Epithelial cell of proximal tubule (primary cell): ENCODE measurements at regions not wholly inside any gene's neighbourhood (a gene's known extent, or its start where the extent isn't known, plus 50 kb on each side); places are given as distances from the start of the nearest gene placed in this dataset.

Experiments used
- DNase-seq: peaks from one replicate; pipeline ENCODE4 v3.0.0-alpha.2; 2011; ENCODE audit warnings: low read depth
- H3K4me3 ChIP-seq: 2 replicates; pipeline ENCODE4 v1.5.1; 2011; ENCODE audit warnings: low read depth, mild to moderate bottlenecking, low read length
- TF ChIP-seq, protein P1 (sequence below): conservative IDR thresholded peaks from 2 replicates; pipeline ENCODE4 v1.5.1; 2012; ENCODE audit warnings: low read depth, mild to moderate bottlenecking, low read length

DNA sequence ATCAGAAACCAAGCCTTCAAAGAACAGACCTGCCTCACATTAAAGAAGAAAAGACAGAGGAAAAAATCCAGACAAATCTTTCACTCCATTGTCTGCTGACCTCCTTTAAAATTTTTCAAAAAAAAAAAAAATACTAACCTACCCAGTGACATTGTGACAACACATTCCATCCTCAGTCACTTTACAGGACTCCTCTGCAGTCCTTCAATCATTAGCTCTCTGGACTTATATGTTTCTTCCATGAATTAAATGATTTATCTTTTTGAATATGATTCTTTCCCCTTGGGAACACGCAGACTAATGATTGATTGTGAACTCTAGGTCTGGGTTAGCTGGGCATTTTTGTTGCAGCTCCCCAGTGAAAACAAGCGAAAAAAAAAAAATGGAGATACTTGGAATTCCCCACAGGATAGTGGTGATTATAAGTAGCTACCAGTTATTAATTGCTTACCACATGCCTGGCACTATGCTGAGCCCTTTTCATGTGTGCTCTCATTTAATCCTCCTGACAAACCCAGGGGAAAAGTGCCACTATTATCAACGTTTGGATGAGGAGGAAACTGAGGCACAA, 261.3 kb upstream of the NCKAP5 start:
- no peak overlapping the region for H3K4me3 ChIP-seq
- no peak for DNase-seq
- TF ChIP-seq, protein P1, sequence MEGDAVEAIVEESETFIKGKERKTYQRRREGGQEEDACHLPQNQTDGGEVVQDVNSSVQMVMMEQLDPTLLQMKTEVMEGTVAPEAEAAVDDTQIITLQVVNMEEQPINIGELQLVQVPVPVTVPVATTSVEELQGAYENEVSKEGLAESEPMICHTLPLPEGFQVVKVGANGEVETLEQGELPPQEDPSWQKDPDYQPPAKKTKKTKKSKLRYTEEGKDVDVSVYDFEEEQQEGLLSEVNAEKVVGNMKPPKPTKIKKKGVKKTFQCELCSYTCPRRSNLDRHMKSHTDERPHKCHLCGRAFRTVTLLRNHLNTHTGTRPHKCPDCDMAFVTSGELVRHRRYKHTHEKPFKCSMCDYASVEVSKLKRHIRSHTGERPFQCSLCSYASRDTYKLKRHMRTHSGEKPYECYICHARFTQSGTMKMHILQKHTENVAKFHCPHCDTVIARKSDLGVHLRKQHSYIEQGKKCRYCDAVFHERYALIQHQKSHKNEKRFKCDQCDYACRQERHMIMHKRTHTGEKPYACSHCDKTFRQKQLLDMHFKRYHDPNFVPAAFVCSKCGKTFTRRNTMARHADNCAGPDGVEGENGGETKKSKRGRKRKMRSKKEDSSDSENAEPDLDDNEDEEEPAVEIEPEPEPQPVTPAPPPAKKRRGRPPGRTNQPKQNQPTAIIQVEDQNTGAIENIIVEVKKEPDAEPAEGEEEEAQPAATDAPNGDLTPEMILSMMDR: no peak

DNA sequence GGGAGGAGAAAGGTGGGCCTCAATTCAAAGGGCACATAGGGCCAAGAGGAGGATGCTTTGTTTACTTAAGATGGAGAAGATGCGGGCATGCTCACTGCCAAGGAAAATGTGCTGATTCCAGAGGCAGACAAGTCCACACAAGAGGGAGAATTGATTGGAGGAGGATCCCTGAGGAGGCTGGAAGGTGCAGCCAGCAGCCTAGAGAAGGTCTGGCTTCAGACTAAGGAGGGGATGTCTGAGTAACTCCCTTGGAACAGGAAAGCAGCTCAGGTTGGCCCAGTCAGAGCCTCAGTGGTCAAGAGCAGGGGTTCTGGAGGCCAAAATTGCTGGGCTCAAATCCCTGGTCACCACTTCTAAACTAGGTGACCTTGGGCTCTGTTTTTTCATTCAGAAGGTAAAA, 265.5 kb upstream of the NCKAP5 start:
- H3K4me3 ChIP-seq: no peak overlapping the region
- no peak for DNase-seq
- TF ChIP-seq, protein P1: no peak

DNA sequence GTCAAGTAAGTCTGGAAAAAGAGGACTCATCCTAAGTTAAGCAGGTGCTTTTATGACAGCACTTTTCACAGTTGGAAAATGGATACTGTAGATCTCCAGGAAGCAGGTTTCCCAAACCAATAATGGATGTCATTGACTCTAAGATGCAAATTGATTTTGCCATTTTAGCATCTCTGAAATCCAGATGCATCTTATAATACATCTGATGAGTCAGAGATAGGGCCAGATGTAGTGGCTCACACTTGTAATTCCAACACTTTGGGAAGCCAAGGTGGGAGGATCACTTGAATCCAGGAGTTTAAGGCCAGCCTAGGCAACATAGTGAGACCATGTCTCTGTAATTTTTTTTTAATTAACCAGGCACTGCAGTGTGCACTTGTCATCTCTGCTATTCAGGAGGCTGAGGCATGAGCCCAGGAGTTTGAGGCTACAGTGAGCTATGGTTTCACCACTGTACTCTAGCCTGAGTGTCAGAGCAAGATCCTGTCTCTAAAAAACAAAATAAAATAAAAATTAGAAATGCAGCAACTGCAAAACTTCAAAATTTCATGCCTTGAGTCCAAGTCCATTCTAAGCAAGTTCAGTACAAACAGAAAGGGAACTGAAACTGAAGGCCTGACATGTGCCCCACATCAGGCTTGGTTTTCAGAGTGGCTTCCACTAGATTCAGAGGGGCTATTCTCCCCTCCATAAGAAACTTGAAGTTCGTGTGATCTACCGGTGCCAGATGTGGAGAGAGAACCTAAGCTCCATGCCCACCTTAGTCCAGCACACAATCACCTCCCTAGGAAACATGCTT, 267.8 kb upstream of the NCKAP5 start:
- TF ChIP-seq, protein P1: no peak
- no peak overlapping the region for H3K4me3 ChIP-seq
- no peak for DNase-seq

DNA sequence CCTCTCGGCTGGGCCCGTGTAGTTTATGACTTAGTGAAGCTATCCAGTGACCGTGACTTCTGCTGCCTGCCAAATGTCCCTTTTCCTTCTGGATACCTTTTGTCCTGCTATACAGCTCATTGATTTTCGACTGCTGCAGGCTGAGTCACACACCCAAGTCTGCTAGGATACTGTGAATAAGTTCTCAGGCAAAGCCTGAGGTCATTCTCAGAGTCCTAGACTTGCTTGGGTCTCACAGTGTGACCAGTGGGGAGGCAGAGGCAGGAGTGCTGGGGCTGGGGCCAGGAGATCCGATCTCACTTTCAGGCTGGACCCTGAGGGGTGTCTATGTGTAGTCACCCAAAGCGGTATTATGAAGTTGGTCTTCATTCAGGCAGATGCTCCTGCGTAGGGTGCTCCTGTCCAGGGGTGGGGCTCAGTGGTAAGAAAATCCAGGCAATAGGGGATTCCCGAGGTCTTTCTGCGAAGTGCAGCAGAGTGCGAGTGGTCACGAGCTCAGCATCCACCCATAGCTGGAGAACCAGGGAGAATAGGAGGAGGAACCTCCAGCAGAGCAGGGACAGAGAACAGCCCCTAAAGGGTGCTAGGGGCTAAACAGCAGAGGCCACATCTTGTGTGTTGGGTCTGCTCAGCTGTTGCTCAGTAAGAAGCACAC, 268.6 kb upstream of the NCKAP5 start:
- TF ChIP-seq, protein P1: no peak
- peak; percentile 87 for DNase-seq
- H3K4me3 ChIP-seq: no peak overlapping the region

DNA sequence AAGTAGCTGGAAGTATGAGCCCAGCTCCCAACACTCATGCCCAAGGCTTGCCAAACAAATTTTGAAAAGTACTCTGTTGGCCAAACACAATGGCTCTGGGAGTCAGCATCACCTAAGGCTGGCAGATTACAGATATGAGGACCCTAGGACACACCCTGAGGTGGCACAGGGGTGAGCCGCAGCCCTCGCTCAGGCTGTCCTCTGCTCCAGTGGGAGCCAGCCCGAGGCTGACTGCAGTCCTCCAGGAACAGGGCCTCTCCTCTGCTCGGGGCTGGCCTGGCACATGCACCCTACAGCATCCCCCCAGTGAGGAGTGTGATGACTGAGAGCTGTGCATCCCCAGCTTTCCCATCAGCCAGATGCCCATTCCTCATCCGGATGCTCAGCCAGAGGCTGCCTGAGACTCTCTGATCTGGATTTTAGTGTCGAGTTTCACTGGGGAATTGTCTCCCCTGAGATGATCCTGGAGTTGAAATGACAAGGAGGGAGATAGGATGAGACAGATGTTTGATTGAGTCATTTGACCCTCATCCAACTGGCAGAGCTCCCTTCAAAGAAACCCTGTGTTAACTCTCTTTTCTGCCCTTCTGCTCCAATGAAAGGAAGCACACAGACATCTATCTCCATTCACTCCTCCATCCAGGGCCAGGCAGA, 269.3 kb upstream of the NCKAP5 start:
- TF ChIP-seq, protein P1: no peak
- no peak for DNase-seq
- H3K4me3 ChIP-seq: no peak overlapping the region

DNA sequence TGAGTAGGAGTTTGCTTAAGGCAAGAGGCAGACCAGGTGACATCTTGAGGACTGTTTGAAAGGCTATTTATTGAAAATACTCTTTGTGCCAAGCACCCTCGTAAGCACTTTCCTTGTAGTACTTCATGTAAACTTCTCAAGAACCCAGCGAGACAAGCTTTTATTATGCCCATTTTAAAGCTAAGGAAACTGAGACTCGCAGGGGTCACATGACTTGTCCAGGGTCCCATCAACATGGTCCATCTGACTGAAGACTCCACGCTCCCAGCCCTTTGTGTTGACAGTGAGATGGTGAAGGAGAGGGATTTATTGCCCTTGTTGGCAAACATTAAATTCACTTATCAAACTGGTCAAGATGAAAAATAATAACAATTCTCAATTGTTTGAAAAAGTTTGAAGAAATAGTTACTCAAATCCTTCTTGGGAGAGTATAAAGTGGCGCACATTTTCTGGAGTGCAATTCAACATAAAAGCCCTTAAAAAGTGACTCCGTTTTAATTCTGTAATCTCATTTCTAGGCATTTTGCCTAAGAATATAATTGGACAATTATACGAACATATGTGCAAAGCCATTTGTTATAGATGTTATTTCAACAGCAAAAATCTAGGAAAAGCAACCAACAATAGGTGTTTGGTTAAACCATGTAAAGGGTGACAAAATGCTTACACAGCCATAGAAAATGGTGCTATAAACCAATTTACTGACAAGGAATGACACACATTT, 270.5 kb upstream of the NCKAP5 start:
- no peak overlapping the region for H3K4me3 ChIP-seq
- DNase-seq: no peak
- TF ChIP-seq, protein P1: no peak
